Gastrocnemius medialis (tissue), 4 donors: ENCODE measurements at regions not wholly inside any gene's neighbourhood (a gene's known extent, or its start where the extent isn't known, plus 50 kb on each side); places are given as distances from the start of the nearest gene placed in this dataset.

Experiments used
- POLR2A ChIP-seq, 2 donors: fragments of 450-650 bp; IDR thresholded peaks; one replicate each; pipeline ENCODE4 v1.6.1; 2017; ENCODE audit warnings: antibody characterized with exemption in 2 of 2, mild to moderate bottlenecking in 2 of 2, moderate library complexity in 2 of 2
- TF ChIP-seq, protein P1 (sequence below), 5 experiments: fragments of 450-650 bp in 3 of 5; fragments of 200-600 bp in 2 of 5; sonication (generic) in 2 of 5; IDR thresholded peaks in 4 of 5; conservative IDR thresholded peaks in 1 of 5; 1 replicate in 4 of 5; 2 replicates in 1 of 5; pipeline ENCODE4 v1.5.1; 2016 to 2019; ENCODE audit warnings: antibody characterized with exemption in 5 of 5, mild to moderate bottlenecking in 3 of 5, moderate library complexity in 3 of 5

DNA sequence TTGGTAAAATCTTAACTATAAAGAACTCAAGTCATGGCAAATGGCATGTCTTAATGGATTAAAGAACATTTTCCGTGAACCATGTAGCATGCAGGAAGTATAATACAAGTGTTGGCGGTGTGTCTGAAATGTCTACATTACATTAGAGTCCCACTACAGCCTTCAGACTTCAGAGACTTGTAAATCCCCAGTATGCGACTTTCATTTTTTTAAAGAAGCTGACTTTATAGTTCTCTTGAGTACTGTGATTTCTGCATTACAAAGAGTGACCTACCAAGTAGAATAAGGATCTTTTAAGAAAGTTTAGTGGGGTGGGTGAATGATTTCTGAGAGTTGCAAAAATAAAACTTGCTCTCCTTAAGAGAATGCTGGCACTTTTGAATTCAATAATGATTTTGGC, 140.7 kb upstream of the FN1 start:
- TF ChIP-seq, protein P1, sequence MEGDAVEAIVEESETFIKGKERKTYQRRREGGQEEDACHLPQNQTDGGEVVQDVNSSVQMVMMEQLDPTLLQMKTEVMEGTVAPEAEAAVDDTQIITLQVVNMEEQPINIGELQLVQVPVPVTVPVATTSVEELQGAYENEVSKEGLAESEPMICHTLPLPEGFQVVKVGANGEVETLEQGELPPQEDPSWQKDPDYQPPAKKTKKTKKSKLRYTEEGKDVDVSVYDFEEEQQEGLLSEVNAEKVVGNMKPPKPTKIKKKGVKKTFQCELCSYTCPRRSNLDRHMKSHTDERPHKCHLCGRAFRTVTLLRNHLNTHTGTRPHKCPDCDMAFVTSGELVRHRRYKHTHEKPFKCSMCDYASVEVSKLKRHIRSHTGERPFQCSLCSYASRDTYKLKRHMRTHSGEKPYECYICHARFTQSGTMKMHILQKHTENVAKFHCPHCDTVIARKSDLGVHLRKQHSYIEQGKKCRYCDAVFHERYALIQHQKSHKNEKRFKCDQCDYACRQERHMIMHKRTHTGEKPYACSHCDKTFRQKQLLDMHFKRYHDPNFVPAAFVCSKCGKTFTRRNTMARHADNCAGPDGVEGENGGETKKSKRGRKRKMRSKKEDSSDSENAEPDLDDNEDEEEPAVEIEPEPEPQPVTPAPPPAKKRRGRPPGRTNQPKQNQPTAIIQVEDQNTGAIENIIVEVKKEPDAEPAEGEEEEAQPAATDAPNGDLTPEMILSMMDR (IDR thresholded peaks at IDR 0.05 in 4 of 5, conservative IDR thresholded peaks at IDR 0.05 in 1 of 5) = no peak
- no peak for TF ChIP-seq POLR2A (IDR thresholded peaks at IDR 0.05)
